ENCODE measurements at regions not wholly inside any gene's neighbourhood (a gene's known extent, or its start where the extent isn't known, plus 50 kb on each side); places are given as distances from the start of the nearest gene placed in this dataset.
A peak's percentile ranks its signal among the peaks of the same experiment; 100 is the strongest.
"Not testable (repeated sequence)": the region's sequence is repeated elsewhere in the genome, so short reads cannot be mapped to it uniquely, and the experiment has no call there.

DNA sequence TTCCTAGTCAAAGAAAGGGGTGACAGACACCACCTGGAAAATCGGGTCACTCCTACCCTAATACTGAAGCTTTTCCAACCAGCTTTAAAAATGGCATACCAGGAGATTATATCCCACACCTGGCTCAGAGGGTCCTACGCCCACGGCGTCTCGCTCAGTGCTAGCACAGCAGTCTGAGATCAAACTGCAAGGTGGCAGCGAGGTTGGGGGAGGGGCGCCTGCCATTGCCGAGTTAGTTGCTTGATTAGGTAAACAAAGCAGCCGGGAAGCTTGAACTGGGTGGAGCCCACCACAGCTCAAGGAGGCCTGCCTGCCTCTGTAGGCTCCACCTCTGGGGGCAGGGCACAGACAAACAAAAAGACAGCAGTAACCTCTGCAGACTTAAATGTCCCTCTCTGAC, 127.1 kb downstream of the NXPE2 start:
- not testable (repeated sequence) for DNase-seq (ENCODE audit: low spot score)

DNA sequence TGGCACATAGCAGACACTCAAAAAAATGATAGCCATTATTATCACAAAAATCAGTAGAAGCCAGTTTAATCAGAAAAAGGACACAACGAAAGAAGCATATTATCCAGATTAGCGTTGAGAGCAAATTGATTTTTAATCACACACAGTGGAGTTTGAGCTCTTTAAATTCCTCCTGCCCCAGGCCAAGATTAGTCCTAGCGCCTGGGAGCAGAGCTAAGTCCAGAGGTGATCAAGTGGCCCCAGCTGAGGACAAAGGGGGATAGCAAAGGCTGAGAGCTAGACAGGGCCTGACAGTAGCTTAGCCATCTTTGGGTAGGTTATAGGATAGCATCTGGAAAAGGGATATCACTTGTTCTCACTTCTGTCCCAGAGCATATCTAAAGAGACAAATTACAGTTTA, 133.6 kb downstream of the NXPE2 start:
- DNase-seq (ENCODE audit: low spot score): no peak

DNA sequence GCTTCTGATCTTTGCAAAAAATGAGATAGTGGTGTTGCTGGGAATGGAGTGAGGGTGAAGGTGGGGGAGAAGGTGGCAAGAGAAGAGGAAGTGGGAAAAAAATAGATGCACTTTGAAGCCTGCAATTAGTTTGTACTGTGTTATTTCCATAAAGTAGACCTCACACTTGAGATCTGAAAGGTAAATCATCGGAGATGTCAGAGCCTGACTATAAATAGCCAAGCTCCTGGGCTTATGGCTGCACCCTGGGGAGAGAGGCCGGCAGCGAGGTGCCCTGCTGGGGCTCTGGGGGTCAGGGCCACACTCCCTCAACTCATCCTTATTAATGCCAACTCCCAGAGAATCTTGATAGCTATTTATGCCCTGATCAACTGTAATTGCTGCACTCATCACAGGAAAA, 134.4 kb downstream of the NXPE2 start:
- DNase-seq (ENCODE audit: low spot score): no peak

DNA sequence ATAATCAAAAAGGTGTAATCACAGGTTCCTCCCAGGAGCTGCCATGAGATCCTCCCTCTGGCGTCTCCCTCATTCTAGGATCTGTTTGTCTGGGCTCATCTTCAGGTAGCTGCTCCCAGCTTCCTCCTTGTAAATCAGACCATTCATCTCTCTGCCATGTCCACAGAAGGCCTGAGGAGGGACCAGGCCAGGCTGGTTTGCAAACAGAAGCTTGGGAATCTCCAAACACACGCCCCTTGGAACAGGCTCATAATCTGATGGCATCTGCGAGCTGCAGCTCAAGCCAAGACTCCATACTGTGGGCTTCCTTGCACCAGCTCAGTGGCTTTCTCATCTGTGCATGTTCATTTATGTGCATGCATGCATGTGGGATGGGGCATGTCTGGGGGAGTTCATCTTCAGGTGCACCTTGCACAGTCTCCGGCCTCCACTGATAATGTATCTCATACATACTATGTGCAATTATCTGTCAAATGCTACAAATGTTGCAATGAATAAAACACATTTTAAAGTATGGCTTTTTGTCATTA, 134.9 kb downstream of the NXPE2 start:
- no peak for DNase-seq (ENCODE audit: low spot score)

DNA sequence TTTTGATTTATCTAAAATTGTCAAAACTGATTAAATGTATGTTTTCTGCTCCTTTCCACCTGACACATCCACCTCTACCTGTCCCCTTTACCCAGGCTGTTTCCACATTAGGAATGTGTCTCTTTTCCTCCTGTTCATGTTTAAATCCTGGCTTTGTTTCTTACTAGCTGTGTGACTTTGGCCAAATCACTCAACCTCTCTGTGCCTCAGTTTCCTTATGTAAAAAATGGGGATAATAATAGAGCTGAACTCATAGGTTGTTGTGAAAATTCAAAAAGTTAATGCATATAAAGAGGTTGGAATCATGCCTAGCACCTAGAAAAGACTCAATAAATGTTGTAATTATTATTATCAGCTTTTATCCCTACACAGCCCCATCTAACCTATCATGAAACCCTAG, 136.8 kb downstream of the NXPE2 start:
- DNase-seq (ENCODE audit: low spot score): no peak

DNA sequence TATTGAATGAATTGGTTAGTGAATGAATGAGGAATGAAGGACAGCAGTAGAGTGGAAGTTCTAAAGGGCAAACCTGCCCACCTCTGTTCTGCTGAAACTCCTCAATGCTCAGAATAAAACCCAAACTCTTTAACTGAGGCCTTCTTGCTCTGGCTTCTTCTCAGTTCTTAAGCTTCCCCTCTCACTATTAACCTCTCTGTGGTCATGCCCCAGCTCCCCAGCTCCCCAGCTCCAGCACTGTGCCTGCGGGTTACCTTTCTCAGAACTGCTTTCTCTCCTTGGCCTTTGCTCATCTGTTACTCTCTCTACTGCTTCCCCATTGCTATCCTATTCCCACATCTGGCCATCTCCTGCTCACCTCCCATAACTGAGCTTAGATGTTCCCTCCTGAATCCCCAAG, 137.4 kb downstream of the NXPE2 start:
- DNase-seq (ENCODE audit: low spot score): no peak

DNA sequence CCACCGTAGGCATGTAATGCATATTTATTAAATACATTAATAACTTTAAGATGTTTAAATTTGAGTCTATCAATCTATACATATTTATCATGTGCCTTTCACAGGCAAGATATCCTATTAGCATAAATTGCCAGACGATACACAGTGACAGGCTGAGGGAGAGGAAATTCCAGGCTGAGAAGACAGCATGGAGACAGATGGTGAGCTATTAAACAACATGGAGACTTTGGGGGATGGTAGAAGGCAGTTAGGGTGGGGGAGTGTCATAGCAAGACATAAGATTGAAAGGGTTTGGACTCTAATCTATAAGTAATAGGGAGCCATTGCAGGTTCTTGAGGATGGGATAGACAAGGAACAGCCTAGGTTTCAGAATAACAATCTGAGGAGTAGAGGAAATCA, 138.5 kb downstream of the NXPE2 start:
- DNase-seq (ENCODE audit: low spot score): no peak

DNA sequence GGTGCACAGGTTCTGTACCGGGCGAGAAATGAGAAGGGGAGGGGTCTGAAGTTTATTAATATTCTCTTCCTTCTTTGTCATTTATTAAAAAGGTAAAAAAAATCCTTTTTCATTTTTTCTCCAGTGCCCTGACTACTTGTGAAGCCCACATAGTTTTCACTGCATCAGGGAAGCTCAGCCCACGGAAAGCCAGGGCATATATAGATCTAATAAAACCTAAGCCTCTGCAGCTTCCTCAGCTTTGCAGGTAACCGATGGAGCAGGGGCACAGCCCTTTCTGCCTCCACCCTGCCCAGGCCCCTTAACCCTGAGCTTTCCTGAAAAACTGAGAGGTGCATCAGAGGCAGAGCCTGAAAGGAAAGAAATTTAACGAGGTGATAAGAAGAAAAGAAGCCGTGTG, 140.1 kb downstream of the NXPE2 start:
- no peak for DNase-seq (ENCODE audit: low spot score)

DNA sequence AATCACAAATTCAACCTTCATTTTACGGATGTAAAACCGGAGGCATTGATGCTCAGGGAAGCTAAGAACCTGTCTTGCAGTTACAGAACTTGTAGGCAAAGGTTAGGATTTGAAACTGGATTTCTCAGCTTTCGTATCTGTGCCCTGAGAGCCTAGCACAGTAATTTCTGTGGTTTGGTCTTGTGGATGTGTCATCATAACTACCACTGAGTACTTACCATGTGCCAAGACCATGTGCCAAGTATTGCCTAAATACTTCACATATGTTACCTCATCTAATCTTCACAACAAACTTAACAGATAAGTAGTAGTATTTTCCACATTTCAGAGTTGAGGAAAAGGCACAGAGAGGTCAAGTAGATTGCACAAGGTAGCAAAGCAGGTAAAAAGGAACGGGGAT, 140.7 kb downstream of the NXPE2 start:
- DNase-seq (ENCODE audit: low spot score): no peak

DNA sequence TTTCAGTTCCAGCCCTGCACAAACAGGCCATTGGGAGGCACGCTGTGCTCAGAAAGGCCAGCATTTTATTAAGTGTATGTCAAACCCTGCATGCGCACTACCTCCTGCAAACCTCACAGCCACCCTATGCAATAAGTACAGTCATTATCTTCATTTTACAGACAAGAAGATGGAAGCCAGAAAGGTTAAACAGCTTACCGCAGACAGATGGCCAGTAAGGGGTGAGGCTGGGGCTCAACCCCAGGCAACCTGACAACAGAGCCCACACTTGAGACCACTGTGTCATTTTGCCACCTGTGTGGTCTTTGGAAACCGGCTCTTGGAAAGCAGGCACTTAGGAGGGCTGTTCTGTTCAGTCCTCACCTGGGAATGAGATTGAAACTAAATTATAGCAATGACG, 142.3 kb downstream of the NXPE2 start:
- no peak for DNase-seq (ENCODE audit: low spot score)

DNA sequence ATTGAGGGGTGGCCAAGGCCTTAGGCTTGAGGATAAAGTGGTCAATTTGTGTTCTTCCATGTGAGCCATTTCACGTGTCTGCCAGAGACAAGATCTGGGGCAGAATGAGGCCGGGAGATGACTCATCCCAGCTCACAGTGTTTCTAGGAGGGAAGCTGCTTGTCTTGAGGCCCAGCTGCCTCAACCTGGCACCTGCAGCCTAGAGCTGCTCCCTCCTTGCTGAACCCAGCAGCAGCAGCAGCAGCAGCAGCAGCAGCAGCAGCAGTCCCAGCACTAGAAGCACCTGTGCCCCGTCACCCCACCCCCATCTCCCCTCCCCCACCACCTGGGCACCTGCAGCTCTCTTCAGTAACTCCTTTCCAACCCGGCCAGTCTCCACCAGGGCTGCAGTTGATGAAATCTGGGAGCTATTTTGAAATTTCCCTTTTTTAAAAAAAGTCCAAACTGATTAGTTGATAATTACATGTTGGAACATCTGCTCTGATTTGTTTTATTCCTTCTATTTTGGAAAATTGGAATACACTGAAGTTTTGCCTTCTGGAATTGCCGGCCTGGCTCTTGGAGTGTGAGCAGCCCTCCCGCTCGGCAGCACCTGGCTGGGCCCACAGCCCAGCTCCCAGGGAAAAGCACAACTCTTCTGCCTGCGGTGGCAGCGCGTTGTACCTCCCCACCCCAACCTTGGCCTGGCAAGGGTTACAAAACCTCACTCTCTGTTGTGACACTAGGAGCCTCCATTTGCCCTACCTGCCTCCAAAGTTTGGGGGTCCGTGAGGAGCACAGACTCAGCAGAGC, 143.5 kb downstream of the NXPE2 start:
- DNase-seq (ENCODE audit: low spot score): no peak

DNA sequence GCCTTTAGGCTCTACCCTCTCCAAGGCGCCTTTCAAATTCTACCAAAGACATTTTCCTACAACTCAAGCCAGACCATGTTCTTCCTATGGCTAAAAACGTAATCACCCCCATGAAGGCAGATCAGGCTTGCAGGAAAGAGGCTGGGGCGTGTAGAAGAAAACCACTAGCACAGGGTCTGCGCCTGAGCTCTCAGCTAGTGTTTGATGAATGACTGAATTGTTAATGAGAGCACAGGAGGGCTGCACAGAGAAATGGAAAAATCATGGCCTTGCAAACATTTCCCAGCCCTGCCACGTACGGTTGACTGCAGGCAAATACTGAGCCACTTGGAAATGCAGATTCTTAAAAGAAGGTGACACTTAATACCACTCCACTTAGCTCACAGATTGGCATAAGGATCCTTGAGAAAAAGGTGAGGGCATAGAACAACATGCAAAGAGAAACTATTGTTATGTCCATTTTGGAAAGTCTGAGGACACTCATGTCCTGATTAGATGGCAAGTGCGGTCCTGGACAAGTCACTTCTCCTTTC, 148.6 kb downstream of the NXPE2 start:
- DNase-seq (ENCODE audit: low spot score): no peak

DNA sequence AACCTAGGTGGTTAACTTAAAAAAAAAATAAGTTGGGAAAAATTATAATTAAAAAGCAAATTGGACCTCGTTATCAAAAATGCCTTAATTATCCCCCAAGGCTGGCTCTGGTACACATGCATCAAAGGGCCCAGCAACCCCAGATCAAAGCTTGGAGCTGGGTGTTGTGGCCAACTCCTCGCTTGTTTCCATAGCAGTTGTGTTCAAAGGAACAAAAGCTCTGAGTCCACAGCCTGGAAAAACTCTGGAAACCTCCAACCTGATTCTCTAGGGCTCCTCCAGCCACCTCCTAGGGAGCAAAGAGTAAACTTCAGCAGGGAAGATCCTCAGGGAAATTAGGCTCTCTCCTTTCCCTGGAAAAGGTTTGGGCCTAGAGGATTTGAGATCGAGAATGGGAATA, 149.4 kb downstream of the NXPE2 start:
- no peak for DNase-seq (ENCODE audit: low spot score)

DNA sequence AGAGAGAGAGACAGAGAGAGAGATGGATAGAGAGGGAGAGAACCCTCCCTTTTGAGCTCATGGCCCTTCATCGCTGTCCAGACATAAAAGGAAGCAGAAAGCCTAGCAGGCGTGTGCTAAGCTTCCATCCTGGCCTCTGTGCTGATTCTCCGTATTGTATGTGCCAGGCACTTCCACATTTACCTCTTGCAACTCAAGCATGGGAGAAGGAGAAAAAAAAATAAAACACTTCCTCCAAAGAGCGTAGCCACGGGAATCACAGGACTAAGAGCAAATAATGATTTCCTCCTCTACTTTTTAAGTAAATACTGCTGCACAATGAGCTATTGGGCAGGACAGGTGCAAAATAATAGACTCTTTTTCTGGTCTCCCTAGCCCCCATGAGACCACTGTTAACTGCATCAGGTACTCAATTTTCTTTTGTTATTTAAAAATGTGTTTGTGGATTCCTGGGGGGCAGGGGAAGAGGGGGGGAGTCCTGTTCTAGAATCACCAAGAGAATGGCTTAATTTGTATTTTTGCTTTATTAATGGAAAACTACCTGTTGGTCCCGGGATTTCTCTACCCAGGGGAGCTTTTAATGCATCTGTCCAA, 154.3 kb downstream of the NXPE2 start:
- DNase-seq (ENCODE audit: low spot score): no peak

DNA sequence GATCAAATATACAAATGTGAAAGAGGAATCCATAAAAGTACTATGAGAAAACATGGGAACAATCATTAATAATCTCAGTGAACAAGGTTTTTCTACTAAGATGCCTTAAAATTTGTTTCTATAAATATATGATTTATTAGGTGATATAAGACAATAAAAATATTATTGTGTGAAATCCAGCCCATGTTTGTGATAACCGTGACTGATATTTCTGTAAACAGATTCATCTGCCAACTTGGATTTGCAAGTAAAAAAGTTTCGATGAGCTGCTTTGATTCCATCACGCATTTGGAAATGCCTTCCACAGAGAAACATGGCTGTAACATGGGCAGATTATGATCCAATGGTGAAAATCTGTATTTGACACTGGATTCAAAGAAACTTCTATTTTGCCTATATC, 157.8 kb downstream of the NXPE2 start:
- DNase-seq (ENCODE audit: low spot score): no peak

DNA sequence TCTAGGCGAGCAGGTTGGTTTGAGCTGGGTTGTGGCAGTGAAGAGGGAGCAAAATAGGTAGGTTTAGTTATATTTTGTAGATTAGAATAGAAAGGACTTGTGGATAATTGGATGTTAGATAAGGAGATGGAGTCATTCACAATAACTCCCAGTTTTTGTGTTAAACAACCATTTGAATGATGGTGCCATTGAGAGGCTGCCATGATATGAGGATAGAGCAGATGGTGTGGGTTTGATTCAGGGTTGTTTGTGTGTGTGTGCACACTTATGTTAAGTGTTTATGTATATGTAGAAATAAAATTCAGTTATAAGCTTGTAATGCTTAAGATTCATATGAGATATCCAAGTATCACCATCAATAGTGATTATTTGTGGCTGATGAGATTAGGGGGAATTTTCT, 166.6 kb downstream of the NXPE2 start:
- DNase-seq (ENCODE audit: low spot score): no peak

DNA sequence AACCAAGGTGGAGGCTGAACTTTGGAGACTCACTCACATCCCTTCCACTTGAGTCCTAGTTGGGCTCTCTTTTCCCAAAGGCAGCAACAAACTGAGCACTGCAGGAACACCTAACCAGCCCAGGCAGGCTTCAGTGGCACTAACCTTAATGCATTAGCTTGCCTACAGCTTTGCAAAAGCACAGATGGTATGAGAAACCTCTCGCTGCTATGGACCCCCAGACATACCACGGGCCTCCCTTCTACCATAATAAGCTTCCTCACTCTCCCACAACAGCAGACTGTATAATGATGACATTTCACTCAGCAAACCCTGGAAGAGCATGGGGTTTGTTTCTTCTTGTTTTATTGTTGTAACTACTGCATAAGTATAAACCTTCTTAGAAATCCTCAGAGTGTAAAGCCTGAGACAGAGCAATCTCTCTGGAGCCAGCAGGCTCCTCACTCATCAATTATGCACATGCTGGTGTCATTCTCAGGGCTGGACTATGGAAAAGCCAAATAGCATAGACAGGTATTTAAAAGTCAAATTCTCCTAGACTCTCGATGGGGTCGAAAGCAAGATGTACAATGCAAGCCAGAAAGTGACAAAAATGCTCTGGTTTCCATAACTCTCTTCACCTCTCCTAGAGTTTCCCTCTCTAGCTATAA, 167.6 kb downstream of the NXPE2 start:
- DNase-seq (ENCODE audit: low spot score): no peak

DNA sequence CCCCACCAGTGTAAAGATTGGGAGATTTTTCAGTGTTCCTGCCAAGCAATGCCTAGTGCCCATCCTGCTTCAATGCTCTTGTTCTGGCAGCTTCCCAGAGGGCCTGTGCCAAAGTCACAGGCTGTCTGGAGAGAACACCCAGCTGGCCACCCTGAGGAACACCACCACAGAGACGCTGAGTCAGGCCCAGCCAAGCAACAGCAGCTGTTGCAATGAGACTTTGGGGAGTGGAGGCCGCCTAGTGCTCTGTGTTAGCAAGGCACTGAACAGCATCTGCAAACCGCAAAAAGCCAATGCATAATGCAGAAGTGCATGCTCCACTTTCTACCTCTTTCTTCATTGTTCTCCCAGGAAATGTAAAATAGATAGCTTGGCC, 168.1 kb downstream of the NXPE2 start:
- peak; percentile 29 for DNase-seq (ENCODE audit: low spot score)

DNA sequence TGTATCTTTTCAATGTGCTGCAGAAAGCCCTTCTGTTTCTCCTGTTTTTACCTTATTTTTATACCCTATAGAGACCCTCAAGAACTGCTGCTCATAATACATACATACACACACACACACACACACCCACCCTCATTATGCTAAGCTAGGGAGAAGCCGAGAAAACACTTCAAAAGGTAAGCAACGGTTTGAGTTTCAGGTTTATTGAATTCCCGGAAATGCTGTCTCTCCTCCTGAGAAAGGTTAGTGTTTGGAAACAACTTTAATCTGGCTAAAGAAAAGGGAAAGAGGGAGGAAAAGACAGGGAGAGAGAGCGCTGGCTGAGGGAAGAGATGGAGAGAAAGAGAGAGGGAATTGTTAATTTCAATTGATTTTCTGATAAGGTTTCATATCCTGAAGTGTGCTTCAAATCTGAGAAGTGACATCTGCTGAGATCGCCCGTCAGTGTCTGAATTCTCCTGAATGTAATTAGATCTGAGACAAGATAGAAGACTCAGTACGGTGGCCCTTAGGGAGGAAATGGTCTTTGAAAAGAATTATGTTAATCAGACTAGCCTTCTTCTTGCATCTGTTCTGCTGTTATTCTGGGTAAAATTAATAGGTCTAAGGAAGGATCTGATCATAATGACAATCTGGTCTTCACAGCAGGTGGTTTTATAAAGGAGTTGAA, 169.1 kb downstream of the NXPE2 start:
- DNase-seq (ENCODE audit: low spot score): no peak

DNA sequence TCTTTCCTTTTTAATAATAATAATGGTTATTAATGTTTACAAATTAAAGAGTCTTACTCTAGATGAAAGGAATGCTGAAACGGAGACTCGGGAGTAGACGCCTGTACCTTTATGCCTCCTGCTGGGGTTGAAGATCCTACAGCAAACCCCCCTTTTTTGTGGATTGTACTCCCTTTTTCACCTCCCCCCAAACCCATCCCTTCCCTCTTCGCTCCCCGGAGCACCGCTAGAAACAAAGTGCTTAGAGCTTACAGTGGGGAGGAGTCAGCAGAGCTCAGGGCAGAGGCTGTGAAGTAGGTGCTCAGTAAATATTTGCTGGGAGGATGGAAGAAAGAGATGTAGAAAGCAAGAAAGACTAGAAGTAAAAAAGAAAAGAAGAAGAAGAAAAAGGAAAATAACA, 169.7 kb downstream of the NXPE2 start:
- DNase-seq (ENCODE audit: low spot score): no peak

DNA sequence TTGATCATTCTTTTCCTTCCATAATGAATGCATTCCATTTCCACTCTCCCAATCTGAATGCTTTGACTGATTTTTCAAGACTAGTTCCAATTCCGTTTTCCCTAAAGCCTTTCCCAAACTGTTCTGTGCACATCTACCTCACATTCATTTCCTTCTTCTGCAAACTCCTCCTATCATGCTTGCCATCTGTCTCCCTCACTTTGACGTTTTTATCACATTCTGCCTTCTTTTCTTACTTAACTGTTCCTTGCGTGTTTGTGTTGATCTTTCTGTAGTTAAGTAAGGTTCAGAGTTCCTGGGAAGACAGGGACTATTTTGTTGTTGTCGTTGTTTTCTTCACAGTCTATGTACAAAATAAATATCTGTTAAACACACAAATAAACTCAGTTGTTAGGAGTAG, 179.0 kb downstream of the NXPE2 start:
- no peak for DNase-seq (ENCODE audit: low spot score)

DNA sequence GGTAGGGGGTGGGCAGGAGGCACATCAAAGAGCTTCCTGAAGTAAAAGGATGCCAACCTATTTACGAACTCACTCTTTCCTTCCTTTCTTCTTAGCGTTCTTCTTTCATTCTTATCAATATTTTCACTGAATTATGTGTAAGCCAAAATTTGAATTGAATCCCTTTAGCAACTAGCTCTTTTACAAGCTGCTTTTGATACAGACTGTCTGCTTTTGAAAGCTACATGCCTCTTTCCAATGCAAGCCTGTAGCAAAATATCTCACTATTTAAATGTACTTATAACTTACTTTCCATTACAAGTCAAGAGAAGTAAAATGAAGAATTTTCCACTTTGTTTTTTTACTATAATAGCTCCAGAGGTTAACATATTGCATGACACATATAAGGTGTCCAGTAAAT, 186.6 kb downstream of the NXPE2 start:
- DNase-seq (ENCODE audit: low spot score): no peak
